AG09319 (cell line): ENCODE measurements at regions not wholly inside any gene's neighbourhood (a gene's known extent, or its start where the extent isn't known, plus 50 kb on each side); places are given as distances from the start of the nearest gene placed in this dataset.

ENCODE experiments used
- DNase-seq: peaks from one replicate; pipeline ENCODE4 v3.0.0-alpha.2; 2010; ENCODE audit warnings: low read depth; ENCODE audit errors: extremely low read depth
- CTCF ChIP-seq: IDR thresholded peaks from 2 replicates; pipeline ENCODE4 v1.5.1; 2011; ENCODE audit warnings: low read depth, mild to moderate bottlenecking, inconsistent platforms, low read length, moderate library complexity

GRCh38 chr18:22549260-22549937, 131.7 kb upstream of the CTAGE1 start:
- TF ChIP-seq CTCF: no peak
- DNase-seq: no peak

- DNase-seq: no peak
- no peak for TF ChIP-seq CTCF
Measured at GRCh38 chr18:22550366-22550765, 132.7 kb upstream of the CTAGE1 start.

- no peak for TF ChIP-seq CTCF
- DNase-seq: no peak
Measured at GRCh38 chr18:22550861-22551260, 133.1 kb upstream of the CTAGE1 start.

- no peak for DNase-seq
- no peak for TF ChIP-seq CTCF
Measured at GRCh38 chr18:22551536-22552151, 133.9 kb upstream of the CTAGE1 start.

GRCh38 chr18:22552254-22552653, 134.5 kb upstream of the CTAGE1 start:
- no peak for TF ChIP-seq CTCF
- no peak for DNase-seq

- DNase-seq: no peak
- TF ChIP-seq CTCF: no peak
Measured at GRCh38 chr18:22552899-22553460, 135.3 kb upstream of the CTAGE1 start.

GRCh38 chr18:22556222-22557167, 138.8 kb upstream of the CTAGE1 start:
- no peak for DNase-seq
- no peak for TF ChIP-seq CTCF
